ENCODE measurements at regions not wholly inside any gene's neighbourhood (a gene's known extent, or its start where the extent isn't known, plus 50 kb on each side); places are given as distances from the start of the nearest gene placed in this dataset.

DNA sequence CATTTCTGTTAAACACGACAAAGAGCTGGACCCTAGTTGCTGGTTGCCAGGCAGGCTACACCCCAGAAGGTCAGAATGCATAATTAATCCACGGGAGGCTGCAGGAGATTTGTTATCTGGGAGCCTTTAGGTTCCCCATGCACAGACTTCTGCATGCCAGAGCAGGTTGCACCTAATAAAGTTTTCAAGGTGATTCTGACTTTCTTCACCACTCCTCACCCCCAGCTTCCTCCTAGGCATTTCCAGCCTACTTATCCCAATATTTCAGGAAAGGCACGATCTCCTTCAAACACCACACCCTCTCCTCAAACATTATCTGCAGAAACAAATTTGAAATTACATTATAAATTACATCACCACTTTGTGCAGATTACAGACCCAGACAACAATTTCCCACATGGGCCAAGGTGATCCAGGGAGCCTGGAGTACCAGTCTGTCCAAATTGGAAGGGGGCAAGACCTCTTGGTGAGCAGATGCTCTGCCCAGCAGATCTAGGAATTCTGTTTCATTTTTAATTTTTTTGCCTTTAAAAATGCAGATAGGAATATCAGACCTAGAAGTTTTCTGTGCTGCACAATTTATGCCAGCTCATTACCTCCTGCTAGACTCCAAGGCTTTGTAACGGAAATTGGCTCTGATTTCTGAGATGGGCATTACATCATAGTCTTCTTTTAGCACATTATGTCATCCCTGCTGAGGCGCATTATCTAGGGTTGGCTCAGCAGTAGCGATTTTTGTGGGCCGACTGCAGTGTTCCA lies 363.4 kb upstream of the SLC30A5 start:
- Histone ChIP-seq H3K4me1 (ENCODE audit: control insufficient read depth in 1 of 2, insufficient read depth in 2 of 2, low read length in 2 of 2) (no peaks in the 10 kb centered on the region), H3K27ac (ENCODE audit: low read depth in 1 of 2, low read length in 2 of 2) (no peak overlapping the region), H3K79me2 (ENCODE audit: insufficient read depth, low read length) (no peaks in the 10 kb centered on the region), H3K9ac (ENCODE audit: insufficient read depth, low read length, poor library complexity, severe bottlenecking) (no peak overlapping the region), H3K4me2 (replicated peaks; ENCODE audit: extremely low read depth, low read length, poor library complexity, severe bottlenecking) (no peak overlapping the region), H4K20me1 (ENCODE audit: insufficient read depth, low read length) (no peaks in the 10 kb centered on the region), H3K9me3 (replicated peaks in 1 of 2; ENCODE audit: control insufficient read depth in 1 of 2, insufficient read depth in 1 of 2, low read length in 2 of 2) (no peaks in the 10 kb centered on the region), H3K36me3 (replicated peaks in 1 of 2; ENCODE audit: control insufficient read depth in 1 of 2, insufficient read depth in 2 of 2, low read length in 2 of 2) (no peaks in the 10 kb centered on the region), H3K4me3 (replicated peaks in 1 of 3; ENCODE audit: low read depth in 2 of 3, low read length in 3 of 3) (no peak overlapping the region), H3K27me3 (ENCODE audit: control insufficient read depth in 2 of 2, insufficient read depth in 2 of 2, low read length in 2 of 2) (no peaks in the 10 kb centered on the region), H2AFZ (ENCODE audit: insufficient read depth, low read depth, low read length, poor library complexity, severe bottlenecking) (no peak overlapping the region)
- TF ChIP-seq, protein P1, sequence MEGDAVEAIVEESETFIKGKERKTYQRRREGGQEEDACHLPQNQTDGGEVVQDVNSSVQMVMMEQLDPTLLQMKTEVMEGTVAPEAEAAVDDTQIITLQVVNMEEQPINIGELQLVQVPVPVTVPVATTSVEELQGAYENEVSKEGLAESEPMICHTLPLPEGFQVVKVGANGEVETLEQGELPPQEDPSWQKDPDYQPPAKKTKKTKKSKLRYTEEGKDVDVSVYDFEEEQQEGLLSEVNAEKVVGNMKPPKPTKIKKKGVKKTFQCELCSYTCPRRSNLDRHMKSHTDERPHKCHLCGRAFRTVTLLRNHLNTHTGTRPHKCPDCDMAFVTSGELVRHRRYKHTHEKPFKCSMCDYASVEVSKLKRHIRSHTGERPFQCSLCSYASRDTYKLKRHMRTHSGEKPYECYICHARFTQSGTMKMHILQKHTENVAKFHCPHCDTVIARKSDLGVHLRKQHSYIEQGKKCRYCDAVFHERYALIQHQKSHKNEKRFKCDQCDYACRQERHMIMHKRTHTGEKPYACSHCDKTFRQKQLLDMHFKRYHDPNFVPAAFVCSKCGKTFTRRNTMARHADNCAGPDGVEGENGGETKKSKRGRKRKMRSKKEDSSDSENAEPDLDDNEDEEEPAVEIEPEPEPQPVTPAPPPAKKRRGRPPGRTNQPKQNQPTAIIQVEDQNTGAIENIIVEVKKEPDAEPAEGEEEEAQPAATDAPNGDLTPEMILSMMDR (IDR thresholded peaks at IDR 0.05) = no peak
- Mint-ChIP-seq H3K4me3 (no peak overlapping the region), H3K4me1 (no peaks in the 10 kb centered on the region), H3K36me3 (no peaks in the 10 kb centered on the region), H3K27ac (no peak overlapping the region), H3K9me3 (peaks cover 0 to 6% (median 0%) of the 10 kb centered on the region in 7 donors), H3K27me3 (ENCODE audit: low read depth in 3 of 3) (peaks cover 0 to 6% (median 2%) of the 10 kb centered on the region in 3 donors)
- WGBS (ENCODE audit: insufficient coverage) = 63% methylated on average over 2 of the region's 7 CpGs
- intact Hi-C loops (cut with micrococcal nuclease) = no loop called here
- no peak for DNase-seq

DNA sequence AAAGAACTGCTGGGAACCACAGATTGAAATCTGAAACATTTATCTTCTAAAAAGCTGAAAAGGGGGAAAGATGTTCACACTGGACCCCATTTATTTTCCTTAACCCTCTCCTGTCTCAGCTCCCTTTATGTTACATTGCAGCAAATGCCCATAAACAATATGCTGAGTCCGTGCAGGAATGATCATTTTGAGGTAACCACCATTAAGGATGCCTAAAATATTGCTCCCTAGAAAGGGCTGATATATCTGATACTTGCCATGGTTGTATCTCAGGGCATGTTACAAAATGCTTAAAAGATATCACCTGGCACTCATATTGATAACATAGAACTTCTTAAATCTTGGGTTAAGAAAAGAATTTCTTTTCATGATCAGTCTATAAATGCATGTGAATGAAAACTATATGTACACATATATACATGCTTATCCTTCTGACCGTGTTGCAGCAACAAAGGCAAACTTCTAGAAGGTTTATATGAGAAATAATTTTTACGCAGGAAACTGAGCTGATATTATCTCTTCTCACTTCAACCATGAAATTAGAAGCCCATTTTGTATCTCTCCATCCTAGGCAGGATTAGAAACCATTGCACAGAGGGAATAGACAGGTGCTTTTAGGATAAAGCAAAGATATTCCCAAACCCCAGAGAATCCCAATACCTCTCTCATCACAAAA lies 362.7 kb upstream of the SLC30A5 start:
- Histone ChIP-seq H3K9ac (ENCODE audit: insufficient read depth, low read length, poor library complexity, severe bottlenecking) (no peak overlapping the region), H3K4me1 (ENCODE audit: control insufficient read depth in 1 of 2, insufficient read depth in 2 of 2, low read length in 2 of 2) (no peaks in the 10 kb centered on the region), H3K9me3 (replicated peaks in 1 of 2; ENCODE audit: control insufficient read depth in 1 of 2, insufficient read depth in 1 of 2, low read length in 2 of 2) (no peaks in the 10 kb centered on the region), H2AFZ (ENCODE audit: insufficient read depth, low read depth, low read length, poor library complexity, severe bottlenecking) (no peak overlapping the region), H4K20me1 (ENCODE audit: insufficient read depth, low read length) (no peaks in the 10 kb centered on the region), H3K36me3 (replicated peaks in 1 of 2; ENCODE audit: control insufficient read depth in 1 of 2, insufficient read depth in 2 of 2, low read length in 2 of 2) (no peaks in the 10 kb centered on the region), H3K79me2 (ENCODE audit: insufficient read depth, low read length) (no peaks in the 10 kb centered on the region), H3K4me3 (replicated peaks in 1 of 3; ENCODE audit: low read depth in 2 of 3, low read length in 3 of 3) (no peak overlapping the region), H3K27ac (ENCODE audit: low read depth in 1 of 2, low read length in 2 of 2) (no peak overlapping the region), H3K27me3 (ENCODE audit: control insufficient read depth in 2 of 2, insufficient read depth in 2 of 2, low read length in 2 of 2) (no peaks in the 10 kb centered on the region), H3K4me2 (replicated peaks; ENCODE audit: extremely low read depth, low read length, poor library complexity, severe bottlenecking) (no peak overlapping the region)
- intact Hi-C loops (cut with micrococcal nuclease) = no loop called here
- H3K27me3 Mint-ChIP-seq (ENCODE audit: low read depth in 3 of 3) = peaks cover 0 to 6% (median 2%) of the 10 kb centered on the region in 3 donors
- peaks cover 0 to 6% (median 0%) of the 10 kb centered on the region in 7 donors for H3K9me3 Mint-ChIP-seq
- no peak for DNase-seq
- no CpG with 5 or more reads among the region's 3 CpGs for WGBS (ENCODE audit: insufficient coverage)
- H3K27ac Mint-ChIP-seq = no peak overlapping the region
- no peak overlapping the region for H3K4me3 Mint-ChIP-seq
- H3K4me1 Mint-ChIP-seq = no peaks in the 10 kb centered on the region
- H3K36me3 Mint-ChIP-seq = no peaks in the 10 kb centered on the region
- TF ChIP-seq, protein P1 (IDR thresholded peaks at IDR 0.05) = no peak

Data from CD14-positive monocyte (primary cell).